GM19239 (cell line): ENCODE measurements at regions not wholly inside any gene's neighbourhood (a gene's known extent, or its start where the extent isn't known, plus 50 kb on each side); places are given as distances from the start of the nearest gene placed in this dataset.

Source experiments
- DNase-seq: peaks from one replicate; pipeline ENCODE4 v3.0.0; 2011; ENCODE audit warnings: low spot score; ENCODE audit not compliant: insufficient read length
- FAIRE-seq: peaks from 2 replicates; lab custom pipeline; 2011; peaks lifted over from hg19 to GRCh38; lab: Jason Lieb, UNC

DNA sequence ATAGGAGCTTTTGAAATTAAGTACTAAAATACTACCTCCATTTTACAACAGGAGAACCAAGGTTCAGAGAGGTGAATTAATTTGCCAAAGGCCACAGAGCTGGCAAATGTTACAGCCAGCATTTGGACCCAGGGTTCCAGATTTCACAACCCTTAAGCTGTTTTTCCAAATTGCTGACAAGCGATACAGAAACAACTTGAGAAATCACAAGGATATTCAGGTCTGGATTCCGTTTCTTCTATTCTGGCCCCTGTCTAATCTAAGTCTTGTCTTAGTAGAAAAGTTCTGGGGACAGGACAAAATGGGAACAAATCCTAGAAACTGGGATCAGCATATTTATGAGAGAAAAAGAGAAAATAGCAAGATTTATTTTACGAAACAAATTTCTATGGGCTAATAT lies 103.1 kb upstream of the PRLR start:
- FAIRE-seq, result no peak
- no peak for DNase-seq

DNA sequence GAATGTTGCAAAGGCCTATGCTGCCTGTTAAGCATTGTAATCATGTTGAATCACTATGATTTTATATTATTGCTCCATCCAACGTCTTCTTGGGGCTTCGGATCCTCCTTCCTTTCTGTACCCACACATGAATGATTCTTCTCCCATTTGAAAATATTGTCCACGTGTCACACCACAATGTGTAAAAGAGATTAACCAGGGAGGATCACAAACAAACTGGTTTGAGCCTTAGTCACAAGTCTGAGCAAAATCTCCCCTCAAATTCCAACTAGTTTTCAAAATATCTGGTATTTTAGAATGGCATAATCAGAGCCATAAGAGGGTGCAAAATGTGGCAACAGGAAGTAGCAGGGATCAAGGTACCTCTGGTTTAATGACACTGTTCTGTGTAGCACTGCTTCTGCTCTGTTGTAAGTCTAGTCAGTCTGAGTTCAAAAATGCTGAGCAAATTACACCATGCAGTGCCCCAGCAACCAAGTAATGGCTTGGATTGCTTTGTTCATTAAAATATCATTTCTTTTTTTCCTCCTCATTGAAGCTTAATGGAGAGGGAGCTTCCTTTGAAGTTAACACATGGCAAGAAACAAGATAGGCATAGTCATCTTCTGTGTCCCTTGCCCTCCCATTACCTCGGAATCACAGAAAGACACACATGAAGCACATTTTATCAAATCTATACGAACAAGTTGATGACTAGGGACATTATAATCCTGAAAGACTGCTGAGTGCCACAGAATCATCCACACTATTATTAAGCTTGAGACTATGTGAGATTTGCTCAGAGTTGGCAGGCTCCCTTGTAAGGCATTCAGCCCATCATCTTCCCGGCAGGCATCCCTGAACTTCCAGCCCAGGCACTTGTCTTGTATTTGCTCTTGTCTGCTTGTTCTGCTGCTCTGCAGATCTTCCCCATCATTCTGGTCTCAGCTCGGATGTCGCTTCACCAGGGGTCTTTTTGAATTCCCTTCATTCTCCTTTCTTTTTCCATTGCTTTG lies 102.0 kb upstream of the PRLR start:
- no peak for FAIRE-seq
- DNase-seq, result no peak

DNA sequence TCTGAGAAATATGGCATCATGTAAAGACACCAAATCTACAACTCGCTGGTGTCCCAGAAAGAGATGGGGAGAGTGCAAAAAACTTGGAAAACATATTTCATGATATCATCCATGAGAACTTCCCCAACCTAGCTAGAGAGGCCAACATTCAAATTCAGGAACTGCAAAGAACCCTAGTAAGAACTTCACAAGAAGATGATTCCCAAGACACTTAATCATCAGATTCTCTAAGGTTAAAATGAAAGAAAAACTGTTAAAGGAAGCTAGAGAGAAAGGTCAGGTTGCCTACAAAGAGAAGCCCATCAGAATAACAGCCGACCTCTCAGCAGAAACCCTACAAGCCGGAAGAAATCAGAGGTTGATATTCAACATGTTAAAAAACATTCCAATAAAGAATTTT lies 95.5 kb upstream of the PRLR start:
- DNase-seq (no peak), FAIRE-seq (no peak)

DNA sequence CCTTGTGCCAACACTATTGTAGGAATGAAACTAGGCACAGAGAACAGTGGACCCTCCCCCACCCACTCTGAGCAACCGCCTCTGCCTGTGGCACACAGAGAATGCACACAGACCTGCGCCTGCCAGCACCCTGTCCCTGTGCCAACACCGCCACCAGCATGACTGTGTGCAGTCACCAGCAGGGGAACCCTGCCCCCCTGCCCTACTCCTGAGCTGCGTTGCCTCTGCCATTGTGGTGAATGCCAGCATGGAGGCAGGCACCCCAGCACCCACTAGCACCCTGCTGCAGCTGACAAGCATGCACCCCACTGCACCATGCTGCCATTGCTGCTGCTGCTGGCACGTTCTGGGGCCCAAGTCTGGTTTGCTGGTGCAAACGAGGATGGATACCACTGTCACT lies 94.4 kb upstream of the PRLR start:
- FAIRE-seq (no peak), DNase-seq (no peak)

DNA sequence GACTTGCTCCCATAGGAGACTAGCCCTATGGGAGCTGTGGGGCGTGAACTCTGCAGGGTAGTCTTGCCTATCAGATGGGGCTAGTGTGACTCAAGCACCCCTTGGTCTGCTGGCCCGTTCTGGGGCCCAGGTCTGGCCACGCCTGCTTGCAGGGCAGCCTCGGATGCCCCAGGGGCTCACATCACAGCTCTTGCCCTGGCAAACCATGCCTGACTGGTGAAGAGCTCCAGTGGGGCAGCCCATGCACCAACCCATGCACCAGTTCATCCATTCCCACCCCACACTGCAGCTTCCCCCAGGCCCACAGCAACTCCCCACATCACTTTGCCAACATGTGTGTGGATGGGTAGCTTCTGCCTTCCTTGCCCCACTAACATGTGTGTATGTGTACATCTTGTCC lies 93.9 kb upstream of the PRLR start:
- FAIRE-seq (no peak), DNase-seq (no peak)

DNA sequence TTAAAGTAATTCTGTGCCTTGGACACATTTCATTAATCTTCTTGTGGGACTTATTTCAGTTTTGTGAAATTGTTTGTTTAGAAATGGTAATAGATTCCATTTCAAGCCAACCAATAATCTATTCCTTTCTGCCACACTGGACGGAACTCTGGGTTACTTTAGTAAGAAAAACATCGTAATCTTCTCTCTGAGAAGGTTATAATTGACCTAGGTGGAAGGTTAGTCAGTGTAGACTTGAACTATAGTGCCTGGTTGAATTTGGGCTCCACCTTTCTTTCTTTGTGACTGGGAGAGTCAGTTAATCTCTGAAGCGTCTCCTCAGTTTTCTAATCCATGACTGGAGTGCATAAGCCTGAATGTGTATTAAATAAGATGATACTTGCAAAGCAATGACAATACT lies 89.7 kb upstream of the PRLR start:
- DNase-seq (no peak), FAIRE-seq (no peak)

DNA sequence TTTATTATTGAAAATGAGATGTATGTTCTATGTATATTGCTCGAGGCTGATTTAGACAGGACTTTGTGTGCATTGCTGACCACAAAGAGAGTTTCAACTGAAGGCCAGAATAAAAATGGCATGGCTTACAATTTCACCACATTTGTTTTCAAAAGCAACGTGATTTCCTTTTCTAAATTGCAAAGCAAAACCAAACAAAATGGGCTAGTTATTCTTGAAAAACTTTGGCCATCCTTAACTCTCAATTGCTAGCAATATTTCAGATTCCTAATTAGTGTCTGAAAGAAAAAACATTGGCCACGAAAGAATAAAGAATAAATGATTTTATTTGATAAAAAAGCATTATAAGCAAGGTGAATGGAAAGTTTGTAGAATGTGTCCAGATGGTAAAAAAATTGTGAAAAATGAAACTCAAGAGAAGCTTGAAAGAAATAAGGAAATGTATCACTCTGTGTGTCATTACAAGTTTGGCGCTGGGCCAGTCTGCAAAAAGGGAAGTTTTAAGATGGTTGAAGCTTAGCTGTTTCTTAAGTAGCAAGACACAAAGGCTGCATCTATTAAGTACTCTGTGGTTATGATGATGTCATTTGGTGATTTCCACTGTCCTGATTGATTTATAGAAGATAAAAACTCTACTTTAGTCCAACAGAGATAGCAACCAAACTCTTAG lies 89.2 kb upstream of the PRLR start:
- FAIRE-seq (peak; percentile 97), DNase-seq (peak; percentile 16)

DNA sequence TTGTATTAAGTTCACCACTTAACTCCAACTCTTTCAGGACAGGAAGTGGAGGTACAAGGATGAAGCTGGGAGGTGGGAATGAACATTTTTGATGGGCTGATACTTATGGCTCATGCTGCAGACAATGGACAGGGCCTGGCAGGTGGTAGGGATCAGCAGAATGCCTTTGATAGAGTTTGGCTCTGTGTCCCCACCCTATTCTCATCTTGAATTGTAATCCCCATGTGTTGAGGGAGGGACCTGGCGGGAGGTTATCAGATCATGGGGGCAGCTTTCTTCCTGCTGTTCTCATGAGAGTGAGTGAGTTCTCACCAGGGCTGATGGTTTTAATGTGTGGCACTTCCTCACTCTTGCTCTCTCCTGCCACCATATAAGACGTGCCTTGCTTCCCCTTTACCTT lies 87.3 kb upstream of the PRLR start:
- DNase-seq (no peak), FAIRE-seq (no peak)

DNA sequence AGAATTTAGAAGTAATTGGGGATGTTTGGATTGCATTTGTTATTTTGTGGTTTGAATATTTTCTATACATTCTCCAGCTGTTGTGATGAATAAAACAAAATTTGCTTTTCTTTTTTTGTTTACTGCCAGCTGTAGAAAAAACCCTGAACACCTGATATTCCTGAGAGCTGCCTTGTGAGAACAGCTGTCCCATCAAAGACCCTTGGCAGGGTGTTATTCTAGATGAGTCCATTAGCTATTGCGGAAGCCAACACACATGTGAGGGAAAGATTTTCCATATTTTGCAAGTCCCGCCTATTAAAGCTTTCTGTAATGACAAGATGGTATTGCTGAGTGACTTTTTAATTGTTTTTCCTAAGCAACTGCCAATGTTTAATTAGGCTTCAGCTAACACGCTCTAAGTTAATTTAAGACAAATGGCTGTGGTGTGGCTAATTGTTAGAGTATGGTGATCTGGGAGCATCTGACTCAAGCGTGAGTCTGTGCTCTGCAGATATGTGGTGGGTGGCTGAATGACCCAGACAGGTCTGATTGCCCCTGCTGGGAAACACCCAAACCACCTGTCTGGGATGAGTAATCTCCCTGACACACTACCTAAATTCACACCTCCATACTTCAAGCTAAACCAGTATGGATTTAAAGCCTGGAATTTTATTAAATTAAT lies 86.5 kb upstream of the PRLR start:
- FAIRE-seq, result peak; percentile 26
- DNase-seq, result no peak

DNA sequence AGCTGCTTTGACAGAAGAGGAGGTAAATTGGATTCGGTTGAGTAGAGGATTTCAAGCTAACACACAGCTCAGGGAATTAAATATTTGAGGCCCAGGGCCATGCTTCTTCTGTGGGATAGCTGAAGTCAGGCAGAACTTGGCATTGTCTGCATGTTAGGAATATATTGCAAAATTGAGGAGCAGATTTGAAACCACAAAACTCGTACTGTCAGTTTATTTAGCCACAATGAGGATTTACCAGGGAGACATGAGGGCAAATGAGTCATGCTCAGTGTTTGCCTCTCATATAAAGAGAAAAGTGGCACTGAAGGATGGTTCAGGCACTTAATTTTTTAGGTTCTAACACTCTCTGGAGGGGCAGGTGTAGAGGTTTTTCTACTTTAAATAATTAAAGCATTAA lies 83.0 kb upstream of the PRLR start:
- DNase-seq (no peak), FAIRE-seq (no peak)

DNA sequence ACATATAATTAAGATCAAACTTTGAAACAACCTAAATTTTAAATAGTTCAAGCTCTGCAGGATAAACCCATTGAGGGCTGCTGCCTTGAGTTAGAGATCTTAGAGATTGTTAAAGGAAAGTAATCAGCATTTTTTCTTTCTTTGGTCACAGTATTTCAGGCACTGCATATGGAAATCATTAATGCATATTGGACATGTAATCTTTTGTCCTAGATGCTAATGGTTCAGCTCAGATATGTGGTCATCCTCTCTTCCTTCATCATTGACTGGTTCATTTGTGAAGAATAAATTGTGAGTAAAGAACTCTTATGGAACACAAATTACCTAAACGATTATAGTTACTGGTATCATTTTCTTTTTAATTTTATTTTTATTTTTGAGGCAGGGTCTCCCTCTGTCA lies 82.0 kb upstream of the PRLR start:
- FAIRE-seq (no peak), DNase-seq (no peak)

DNA sequence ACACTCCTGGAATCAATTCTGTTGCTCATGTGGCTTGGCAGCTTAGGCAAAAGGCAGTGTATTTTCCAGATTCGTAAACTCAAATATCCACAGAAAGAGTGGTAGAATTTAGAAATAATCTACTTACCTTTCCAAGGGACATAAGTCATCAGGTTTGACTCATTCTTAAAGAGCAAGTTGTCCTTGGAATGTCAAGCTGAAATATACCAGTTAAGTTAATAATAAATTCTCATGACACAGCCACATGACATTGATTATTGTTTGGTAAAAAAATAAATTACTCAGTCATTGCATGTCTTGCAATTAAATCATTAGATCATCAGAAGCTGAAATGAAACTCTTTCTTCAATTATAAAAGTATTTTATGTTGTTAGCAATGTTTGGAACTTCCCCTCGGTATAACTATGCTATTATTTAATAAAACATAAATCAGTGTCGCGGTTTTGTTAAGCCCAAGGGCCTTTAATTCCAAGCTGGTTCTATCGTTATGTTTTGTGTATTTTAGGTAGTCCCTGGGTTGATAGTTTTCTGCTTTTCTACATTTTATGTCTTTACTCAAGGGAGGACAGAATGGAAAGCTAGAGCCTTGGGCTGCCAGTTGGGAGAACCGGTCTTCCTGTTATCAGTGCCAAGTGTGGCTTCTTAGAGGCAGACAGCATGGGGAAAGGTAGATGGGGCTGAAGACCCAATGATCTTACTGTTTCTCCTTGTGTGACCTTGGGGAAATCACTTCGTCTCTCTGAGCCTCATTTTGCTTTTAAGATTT lies 79.3 kb upstream of the PRLR start:
- no peak for FAIRE-seq

DNA sequence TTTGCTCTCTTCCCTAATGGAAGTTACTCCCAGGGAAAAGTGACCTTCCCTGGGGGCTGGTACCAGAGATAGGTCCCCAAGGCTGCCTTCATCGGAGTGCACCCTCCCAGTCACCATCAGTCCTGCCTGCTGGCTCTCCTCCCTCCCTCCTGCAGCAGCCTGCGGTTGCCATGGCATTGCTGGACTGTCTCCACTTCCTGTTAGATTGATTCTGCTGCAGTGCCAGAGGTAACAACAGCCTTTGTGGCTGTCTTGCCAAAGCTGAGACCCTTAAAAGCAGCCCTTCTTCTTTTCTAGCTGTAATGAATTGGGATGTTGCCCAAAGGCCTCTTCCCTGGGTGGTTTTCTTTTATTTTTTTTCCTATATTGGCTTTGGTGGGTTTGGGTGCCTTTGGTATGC lies 78.1 kb upstream of the PRLR start:
- DNase-seq, result no peak
- FAIRE-seq, result peak; percentile 23

More for the DNA sequence above, 79.3 kb upstream of the PRLR start:
- no peak for DNase-seq

DNA sequence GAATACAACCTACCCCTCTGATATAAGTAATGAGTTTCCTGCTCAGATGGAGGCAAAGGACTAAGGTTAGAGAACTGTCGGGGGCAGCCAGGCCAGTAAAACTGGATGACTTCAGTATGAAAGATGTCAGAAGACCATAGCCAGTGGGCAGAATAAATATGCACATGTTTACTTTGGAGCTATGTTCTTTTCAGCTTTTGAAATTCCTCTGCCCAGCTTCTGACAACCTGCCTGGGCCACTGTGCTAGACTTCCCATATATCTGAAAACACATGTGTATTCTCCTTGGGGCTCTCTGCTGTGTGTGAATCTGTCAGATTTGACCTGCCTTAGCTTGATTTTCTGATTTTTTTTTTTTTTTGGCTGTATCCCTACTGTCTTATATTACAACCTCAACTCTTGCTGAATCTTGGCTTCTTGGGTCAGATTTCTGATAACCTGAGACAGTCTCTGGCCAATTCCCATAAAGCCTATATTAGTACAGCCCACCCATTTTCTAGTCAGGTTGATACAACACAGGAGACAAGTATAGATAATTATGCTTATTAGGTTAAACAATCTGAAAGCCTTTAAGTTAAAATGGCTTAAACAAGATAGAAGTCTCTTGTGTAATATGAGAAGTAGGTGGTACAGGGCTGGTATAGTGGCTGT lies 76.6 kb upstream of the PRLR start:
- DNase-seq (no peak), FAIRE-seq (no peak)

DNA sequence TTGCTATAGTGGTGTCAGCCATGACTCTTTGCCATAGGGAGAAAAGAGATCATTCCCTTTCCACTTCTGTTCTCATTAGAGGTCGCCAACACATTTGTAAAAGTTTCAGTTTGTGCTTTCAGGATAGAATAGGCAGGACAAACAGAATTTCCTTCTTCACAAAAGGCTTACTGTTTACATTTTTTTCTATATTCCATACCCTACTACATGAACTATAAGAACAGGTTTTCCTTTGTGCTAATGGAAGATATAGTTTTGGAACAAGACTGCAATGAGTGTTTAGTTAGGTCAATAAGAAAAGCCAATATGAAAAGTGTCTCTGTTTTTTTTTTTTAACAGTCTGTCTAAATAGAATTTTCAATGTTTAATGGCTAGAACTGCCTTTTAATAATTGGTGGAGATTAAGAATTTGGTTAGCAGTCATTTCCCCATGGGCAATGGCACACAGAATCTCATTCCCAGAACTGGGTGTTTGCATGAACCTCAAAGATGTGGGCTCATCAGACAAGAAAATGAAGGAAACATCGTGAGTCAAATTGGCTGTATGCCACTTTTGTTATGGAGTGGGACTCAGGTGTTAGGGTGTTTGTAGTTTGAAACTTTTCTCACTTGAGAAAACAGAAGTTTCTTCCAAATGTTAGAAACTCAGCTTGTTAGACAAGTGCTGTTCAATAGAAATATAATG lies 75.2 kb upstream of the PRLR start:
- FAIRE-seq, result peak; percentile 18
- DNase-seq, result no peak

DNA sequence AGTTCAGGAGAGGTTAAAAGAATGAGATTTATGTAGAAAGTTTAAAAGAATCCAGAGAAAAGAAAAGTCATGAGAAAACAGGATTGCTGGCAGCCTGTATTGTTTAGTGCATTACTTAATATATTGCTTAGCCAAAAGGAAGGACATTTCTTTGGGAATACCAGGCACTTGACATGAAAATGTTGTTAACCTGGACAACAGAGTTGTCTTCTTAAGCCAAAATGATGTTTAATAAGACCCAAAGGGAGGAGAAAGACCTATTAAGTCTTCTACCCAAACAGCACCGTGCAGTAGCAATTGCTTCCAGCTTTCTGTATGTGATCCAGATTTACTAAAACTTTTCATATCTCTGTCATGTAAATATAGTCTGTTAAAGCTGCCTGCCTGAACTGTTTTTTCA lies 74.0 kb upstream of the PRLR start:
- no peak for FAIRE-seq

DNA sequence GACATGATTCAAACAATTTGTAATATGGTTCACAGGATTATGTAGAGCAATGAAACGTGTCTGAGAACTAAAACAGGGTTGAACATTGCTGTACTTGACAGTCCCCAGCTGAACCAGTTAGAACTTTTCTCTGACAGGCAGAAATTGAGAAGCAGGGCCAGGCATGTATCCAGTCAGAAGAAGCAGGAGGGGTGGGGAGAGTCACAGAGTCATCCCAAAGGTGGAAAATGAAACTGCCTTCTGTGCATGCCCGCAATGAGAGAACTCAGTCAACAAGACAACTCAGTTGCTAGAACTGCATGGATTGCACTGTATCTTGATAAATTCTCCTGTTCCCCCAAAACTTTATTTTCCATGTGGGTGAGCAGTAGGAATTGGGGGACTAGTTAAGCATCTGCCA lies 72.9 kb upstream of the PRLR start:
- peak; percentile 96 for FAIRE-seq
- no peak for DNase-seq

More for the DNA sequence above, 74.0 kb upstream of the PRLR start:
- DNase-seq, result no peak

DNA sequence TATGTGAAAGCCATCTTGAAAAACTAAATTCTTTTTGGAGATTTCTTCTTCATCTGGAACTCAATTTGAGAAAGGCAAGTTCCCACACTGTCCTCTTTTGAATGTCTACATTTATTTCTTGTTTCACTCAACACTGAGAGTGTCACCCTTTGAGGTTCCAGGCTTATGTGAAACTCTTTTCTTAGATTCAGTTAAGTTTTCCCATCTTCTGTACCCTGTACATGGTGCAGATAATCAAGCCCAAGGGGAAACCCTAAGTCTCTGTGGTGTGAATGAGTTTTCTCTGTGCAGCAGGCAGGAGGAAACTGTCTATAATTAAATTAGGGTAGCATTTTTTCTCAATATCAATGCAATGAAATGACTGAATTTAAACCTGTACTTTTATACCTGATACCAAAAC lies 72.3 kb upstream of the PRLR start:
- FAIRE-seq, result no peak

DNA sequence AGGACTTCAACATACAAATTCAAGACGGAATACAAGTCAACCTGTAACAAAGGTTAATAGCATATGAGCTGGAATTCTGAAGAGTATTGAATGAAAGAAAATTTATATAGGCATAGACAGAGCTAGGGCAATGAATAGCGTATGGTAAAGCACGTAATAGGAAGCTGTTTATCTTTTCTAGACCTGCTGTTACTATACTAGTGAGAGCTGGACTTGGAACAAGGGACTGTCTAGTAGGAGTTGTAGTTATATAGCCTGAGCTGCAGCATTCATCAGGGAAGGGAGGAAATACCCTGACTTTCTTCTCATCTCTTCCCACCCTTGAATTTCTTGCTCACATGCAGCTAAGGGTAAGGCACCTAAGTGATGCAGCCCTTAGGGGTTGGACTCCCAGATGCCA lies 67.5 kb upstream of the PRLR start:
- no peak for FAIRE-seq
- DNase-seq, result no peak

More for the DNA sequence above, 72.3 kb upstream of the PRLR start:
- no peak for DNase-seq
